ENCODE measurements at regions not wholly inside any gene's neighbourhood (a gene's known extent, or its start where the extent isn't known, plus 50 kb on each side); places are given as distances from the start of the nearest gene placed in this dataset.
"Not testable (repeated sequence)": the region's sequence is repeated elsewhere in the genome, so short reads cannot be mapped to it uniquely, and the experiment has no call there.

GRCh38 chr11:44387825-44388224 lies 77.9 kb upstream of the ALX4 start:
- Histone ChIP-seq H3K27me3 (ENCODE audit: low read depth) (no peaks in the 10 kb centered on the region), H3K9me3 (no peaks in the 10 kb centered on the region), H3K27ac (no peak overlapping the region), H3K4me1 (no peaks in the 10 kb centered on the region), H3K36me3 (no peaks in the 10 kb centered on the region), H3K4me3 (no peak overlapping the region)
- DNase-seq (no peak), ATAC-seq (no peak)
- TF ChIP-seq CTCF (IDR thresholded peaks at IDR 0.05), result no peak
- intact Hi-C loops (cut with DNase I), result no loop called here

DNA sequence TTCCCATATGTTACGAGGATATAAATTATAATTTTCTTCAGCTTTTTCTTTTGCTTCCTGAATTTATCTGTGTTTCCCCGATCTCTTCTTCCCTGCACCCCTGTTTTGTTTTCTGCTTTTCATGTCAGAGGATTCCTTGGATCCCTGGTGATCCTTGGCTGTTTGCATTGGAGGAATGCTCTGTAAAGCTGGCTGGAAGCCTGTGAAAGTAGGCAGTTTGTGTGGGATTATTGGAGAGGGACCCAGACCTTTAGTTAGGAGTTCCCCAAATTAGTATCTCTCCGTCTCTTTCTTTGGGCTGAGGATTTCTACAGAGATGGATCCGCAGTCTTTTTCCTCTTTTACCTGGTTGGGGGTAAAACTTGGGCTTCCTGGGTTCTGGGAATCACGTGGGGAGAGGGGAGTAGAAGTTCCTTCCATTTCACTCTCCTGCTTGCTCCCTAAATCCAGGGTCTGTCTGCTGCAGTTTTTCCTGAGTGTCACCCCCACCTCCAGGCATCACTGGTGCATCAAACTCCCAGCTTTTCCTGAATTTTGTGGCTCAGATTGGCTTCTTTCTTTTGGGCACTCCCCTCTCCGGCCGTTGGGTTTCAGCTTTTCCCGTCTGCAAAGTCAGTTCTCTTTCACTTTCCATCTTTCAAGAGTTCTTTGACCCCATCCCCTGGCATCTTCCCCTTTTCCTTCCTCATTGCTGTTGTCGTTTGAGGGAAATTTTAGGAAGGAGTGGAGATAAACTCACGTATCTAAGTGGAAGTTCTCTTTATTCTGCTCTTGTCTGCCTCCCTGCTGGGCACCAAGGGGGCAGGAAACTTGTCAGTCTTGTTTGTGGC lies 79.1 kb upstream of the ALX4 start:
- intact Hi-C loops (cut with DNase I), result no loop called here
- ATAC-seq, result no peak
- no peaks in the 10 kb centered on the region for H3K4me1 ChIP-seq
- DNase-seq, result no peak
- H3K4me3 ChIP-seq, result no peak overlapping the region
- H3K9me3 ChIP-seq, result no peaks in the 10 kb centered on the region
- no peak overlapping the region for H3K27ac ChIP-seq
- no peak for TF ChIP-seq CTCF (IDR thresholded peaks at IDR 0.05)
- no peaks in the 10 kb centered on the region for H3K36me3 ChIP-seq
- H3K27me3 ChIP-seq (ENCODE audit: low read depth), result no peaks in the 10 kb centered on the region

DNA sequence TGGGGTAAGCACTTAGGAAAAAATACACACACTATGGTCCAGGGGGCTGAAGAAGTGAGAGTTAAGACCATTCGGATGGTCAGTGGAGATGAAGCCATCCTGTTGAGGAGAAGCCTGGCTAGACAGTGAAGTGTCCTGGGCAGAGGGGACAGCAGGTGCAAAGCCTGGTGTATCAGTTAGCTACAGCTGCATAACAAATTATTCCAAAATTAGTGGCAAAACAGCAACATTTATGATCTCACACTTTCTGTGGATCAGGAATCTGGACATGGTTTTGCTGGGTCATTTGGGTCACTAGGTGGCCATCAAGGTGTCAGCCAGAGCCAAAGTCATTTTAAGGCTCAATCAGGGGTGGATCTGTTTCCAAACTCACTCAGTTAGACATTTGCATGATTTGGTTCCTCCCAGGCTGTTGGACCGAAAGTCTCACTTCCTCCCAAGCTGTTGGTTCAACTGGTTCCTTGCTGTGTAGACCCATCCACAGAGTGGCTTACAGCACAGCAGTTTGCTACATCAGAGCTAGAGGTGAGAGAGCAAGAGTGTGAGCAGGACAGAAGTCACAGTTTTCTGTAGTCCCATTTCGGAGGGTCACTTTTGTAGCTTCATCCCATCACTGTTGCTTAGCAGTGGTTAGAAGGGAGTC lies 80.1 kb upstream of the ALX4 start:
- no peak for DNase-seq
- intact Hi-C loops (cut with DNase I), result no loop called here

GRCh38 chr11:44391004-44391403 lies 81.1 kb upstream of the ALX4 start:
- H3K9me3 ChIP-seq; H3K27me3 ChIP-seq (ENCODE audit: low read depth); H3K4me3 ChIP-seq; H3K4me1 ChIP-seq; intact Hi-C loops (cut with DNase I); H3K36me3 ChIP-seq; ATAC-seq; DNase-seq; H3K27ac ChIP-seq: not testable (repeated sequence)

More for the DNA sequence above, 80.1 kb upstream of the ALX4 start:
- TF ChIP-seq CTCF (IDR thresholded peaks at IDR 0.05), result no peak
- no peaks in the 10 kb centered on the region for H3K9me3 ChIP-seq
- no peak for ATAC-seq
- no peaks in the 10 kb centered on the region for H3K36me3 ChIP-seq
- H3K27me3 ChIP-seq (ENCODE audit: low read depth), result no peaks in the 10 kb centered on the region
- H3K4me1 ChIP-seq, result no peaks in the 10 kb centered on the region
- no peak overlapping the region for H3K27ac ChIP-seq
- no peak overlapping the region for H3K4me3 ChIP-seq

DNA sequence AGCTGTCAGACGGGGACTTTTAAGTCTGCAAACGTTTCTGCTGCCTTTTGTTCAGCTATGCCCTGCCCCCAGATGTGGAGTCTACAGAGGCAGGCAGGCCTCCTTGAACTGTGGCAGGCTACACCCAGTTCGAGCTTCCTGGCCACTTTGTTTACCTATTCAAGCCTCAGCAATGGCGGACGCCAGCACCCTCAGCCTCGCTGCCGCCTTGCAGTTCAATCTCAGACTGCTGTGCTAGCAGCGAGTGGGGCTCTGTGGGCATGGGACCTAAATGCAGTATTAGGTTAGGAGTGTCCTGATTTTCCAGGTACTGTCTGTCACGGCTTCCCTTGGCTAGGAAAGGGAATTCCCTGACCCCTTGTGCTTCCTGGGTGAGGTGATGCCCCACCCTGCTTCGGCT lies 86.8 kb upstream of the ALX4 start:
- H3K36me3 ChIP-seq; DNase-seq; H3K27ac ChIP-seq; intact Hi-C loops (cut with DNase I); H3K4me3 ChIP-seq; H3K4me1 ChIP-seq; ATAC-seq; H3K9me3 ChIP-seq: not testable (repeated sequence)
- peaks cover 11% of the 10 kb centered on the region for H3K27me3 ChIP-seq (ENCODE audit: low read depth)

DNA sequence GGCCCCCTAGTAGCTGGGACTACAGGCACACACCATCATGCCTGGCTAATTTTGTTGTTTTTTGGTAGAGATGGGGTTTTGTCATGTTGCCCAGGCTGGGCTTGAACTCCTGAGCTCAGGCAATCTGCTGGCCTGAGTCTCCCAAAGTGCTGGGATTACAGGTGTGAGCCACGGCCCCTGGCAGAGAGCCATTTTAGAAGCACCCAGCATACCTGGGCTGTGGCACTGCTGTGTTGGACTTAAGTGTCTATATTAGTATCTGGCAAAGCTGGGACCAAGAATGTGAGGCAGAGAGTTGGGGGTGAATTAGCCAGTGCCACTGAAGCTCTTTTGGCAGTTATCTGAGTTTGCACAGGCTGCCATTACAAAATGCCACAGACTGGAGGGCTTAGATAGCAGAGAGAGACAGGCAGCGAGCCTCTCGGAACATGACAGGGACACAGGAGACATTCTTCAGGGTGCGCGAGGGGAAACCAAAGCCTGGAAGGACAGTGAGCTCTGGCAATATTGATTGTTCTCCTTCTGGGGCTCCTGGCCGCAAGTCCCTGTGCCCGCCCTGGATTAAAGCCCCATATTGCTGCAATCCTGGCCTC lies 87.7 kb upstream of the ALX4 start:
- peaks cover 11% of the 10 kb centered on the region for H3K27me3 ChIP-seq (ENCODE audit: low read depth)
- H3K4me3 ChIP-seq, result no peak overlapping the region
- no peaks in the 10 kb centered on the region for H3K4me1 ChIP-seq
- TF ChIP-seq CTCF (IDR thresholded peaks at IDR 0.05), result no peak
- intact Hi-C loops (cut with DNase I), result no loop called here
- no peaks in the 10 kb centered on the region for H3K9me3 ChIP-seq
- DNase-seq (no peak), ATAC-seq (no peak)
- no peak overlapping the region for H3K27ac ChIP-seq
- no peaks in the 10 kb centered on the region for H3K36me3 ChIP-seq
